ENCODE measurements at regions not wholly inside any gene's neighbourhood (a gene's known extent, or its start where the extent isn't known, plus 50 kb on each side); places are given as distances from the start of the nearest gene placed in this dataset.

- no peak for TF ChIP-seq POLR2A (IDR thresholded peaks at IDR 0.05)
- intact Hi-C loops (cut with DNase I; ENCODE audit: low total_unique reads) = no loop called here
- no peak overlapping the region for H3K4me3 ChIP-seq
- no peaks in the 10 kb centered on the region for H3K36me3 ChIP-seq
- no peak overlapping the region for H3K27ac ChIP-seq
- WGBS, 5 donors = 50 to 55% (median 54%) methylated on average over 7 of the region's 7 CpGs
- no peaks in the 10 kb centered on the region for H3K4me1 ChIP-seq
- H3K9me3 ChIP-seq = no peaks in the 10 kb centered on the region
- DNase-seq = no peak
- no peaks in the 10 kb centered on the region for H3K27me3 ChIP-seq
Measured at GRCh38 chr4:59068722-59069418, 1958.7 kb upstream of the IGFBP7 start.

- no peaks in the 10 kb centered on the region for H3K4me1 ChIP-seq
- no peak overlapping the region for H3K4me3 ChIP-seq
- no peaks in the 10 kb centered on the region for H3K9me3 ChIP-seq
- H3K27me3 ChIP-seq = no peaks in the 10 kb centered on the region
- H3K36me3 ChIP-seq = no peaks in the 10 kb centered on the region
- no peak for DNase-seq
- 53 to 92% (median 66%) methylated on average over 3 of the region's 3 CpGs for WGBS, 5 donors
- TF ChIP-seq POLR2AphosphoS5 (IDR thresholded peaks at IDR 0.05) = no peak
- TF ChIP-seq POLR2A (IDR thresholded peaks at IDR 0.05) = no peak
- TF ChIP-seq CTCF (IDR thresholded peaks at IDR 0.05) = no peak
- no peak for TF ChIP-seq EP300 (IDR thresholded peaks at IDR 0.05)
- intact Hi-C loops (cut with DNase I; ENCODE audit: low total_unique reads) = no loop called here
- no peak overlapping the region for H3K27ac ChIP-seq
Measured at GRCh38 chr4:59086410-59086809, 1976.2 kb upstream of the IGFBP7 start.

GRCh38 chr4:59091146-59092142, 1981.3 kb upstream of the IGFBP7 start:
- no peaks in the 10 kb centered on the region for H3K27me3 ChIP-seq
- H3K9me3 ChIP-seq = no peaks in the 10 kb centered on the region
- H3K4me3 ChIP-seq = no peak overlapping the region
- 76 to 87% (median 84%) methylated on average over 11 to 12 of the region's 12 CpGs for WGBS, 5 donors
- no peak overlapping the region for H3K27ac ChIP-seq
- H3K36me3 ChIP-seq = no peaks in the 10 kb centered on the region
- intact Hi-C loops (cut with DNase I; ENCODE audit: low total_unique reads) = no loop called here
- DNase-seq = no peak
- no peaks in the 10 kb centered on the region for H3K4me1 ChIP-seq
- no peak for TF ChIP-seq POLR2AphosphoS5 (IDR thresholded peaks at IDR 0.05)
- TF ChIP-seq CTCF (IDR thresholded peaks at IDR 0.05) = no peak
- TF ChIP-seq POLR2A (IDR thresholded peaks at IDR 0.05) = no peak
- TF ChIP-seq EP300 (IDR thresholded peaks at IDR 0.05) = no peak

GRCh38 chr4:59094505-59094904, 1984.3 kb upstream of the IGFBP7 start:
- TF ChIP-seq CTCF (IDR thresholded peaks at IDR 0.05) (no peak), POLR2AphosphoS5 (IDR thresholded peaks at IDR 0.05) (no peak), EP300 (IDR thresholded peaks at IDR 0.05) (no peak), POLR2A (IDR thresholded peaks at IDR 0.05) (no peak)
- no peaks in the 10 kb centered on the region for H3K9me3 ChIP-seq
- no peaks in the 10 kb centered on the region for H3K4me1 ChIP-seq
- no peaks in the 10 kb centered on the region for H3K36me3 ChIP-seq
- H3K4me3 ChIP-seq = no peak overlapping the region
- 79 to 92% (median 87%) methylated on average over 4 of the region's 4 CpGs for WGBS, 5 donors
- no peaks in the 10 kb centered on the region for H3K27me3 ChIP-seq
- no peak for DNase-seq
- no peak overlapping the region for H3K27ac ChIP-seq
- intact Hi-C loops (cut with DNase I; ENCODE audit: low total_unique reads) = no loop called here
